ENCODE measurements at regions not wholly inside any gene's neighbourhood (a gene's known extent, or its start where the extent isn't known, plus 50 kb on each side); places are given as distances from the start of the nearest gene placed in this dataset.

DNA sequence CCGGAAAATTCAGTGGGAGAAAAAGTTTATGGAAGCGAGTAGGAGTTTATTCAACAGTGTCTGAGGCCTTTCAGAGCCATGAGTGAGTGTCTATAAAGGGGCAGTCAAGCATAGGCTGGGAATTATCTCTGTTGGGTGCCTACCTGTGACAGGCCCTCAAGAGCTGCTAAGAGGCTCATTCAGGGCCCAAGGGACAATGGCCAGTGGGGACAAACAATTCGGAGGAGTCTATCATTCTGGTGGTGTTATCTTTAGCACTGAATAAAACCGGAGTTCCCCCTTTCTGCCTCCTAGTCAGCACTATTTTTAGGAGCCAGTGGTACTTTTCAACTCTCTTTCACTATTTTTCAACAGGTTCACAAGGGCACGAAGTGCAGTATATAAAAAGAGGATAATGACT lies 89.5 kb upstream of the HTATIP2 start:
- H3K4me3 Mint-ChIP-seq, result no peak overlapping the region
- H3K27ac Mint-ChIP-seq, result no peak overlapping the region
- H3K4me1 Mint-ChIP-seq (ENCODE audit: low read depth in 2 of 2), result no peaks in the 10 kb centered on the region
- H3K27me3 Mint-ChIP-seq, result peaks cover 55 to 64% of the 10 kb centered on the region in 2 donors
- DNase-seq, result no peak
- ATAC-seq (replicated peaks), result no peak
- no peaks in the 10 kb centered on the region for H3K36me3 Mint-ChIP-seq (ENCODE audit: insufficient read depth)
- H3K9me3 Mint-ChIP-seq, result no peaks in the 10 kb centered on the region

DNA sequence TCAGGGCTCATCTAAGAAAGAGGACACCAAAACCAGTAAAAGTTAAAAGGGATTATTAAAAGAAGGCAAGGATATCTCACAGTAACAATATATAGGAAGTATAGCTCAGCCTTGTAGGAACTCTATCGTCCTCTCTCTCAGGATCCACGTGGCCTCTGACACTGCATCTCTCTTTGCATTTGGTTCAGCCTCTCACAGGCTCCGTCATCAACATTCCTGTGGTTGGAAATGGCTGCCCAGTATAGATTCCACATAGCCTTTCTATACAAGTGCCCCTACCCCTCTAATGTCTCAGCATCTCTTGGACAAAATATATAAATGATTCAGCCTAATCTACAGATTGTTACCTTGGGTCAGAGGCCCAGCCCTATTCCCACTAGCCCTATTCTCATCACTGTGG lies 101.3 kb upstream of the DBX1 start:
- DNase-seq (no peak), ATAC-seq (replicated peaks) (no peak)
- Mint-ChIP-seq H3K27ac (no peak overlapping the region), H3K9me3 (no peaks in the 10 kb centered on the region), H3K36me3 (ENCODE audit: insufficient read depth) (peaks cover 4% of the 10 kb centered on the region), H3K27me3 (peaks cover 27 to 49% of the 10 kb centered on the region in 2 donors), H3K4me1 (ENCODE audit: low read depth in 2 of 2) (no peaks in the 10 kb centered on the region), H3K4me3 (no peak overlapping the region)

- Mint-ChIP-seq H3K4me3 (no peak overlapping the region), H3K9me3 (no peaks in the 10 kb centered on the region), H3K27ac (no peak overlapping the region), H3K36me3 (ENCODE audit: insufficient read depth) (peaks cover 4% of the 10 kb centered on the region), H3K4me1 (ENCODE audit: low read depth in 2 of 2) (no peaks in the 10 kb centered on the region), H3K27me3 (peaks cover 27 to 49% of the 10 kb centered on the region in 2 donors)
- DNase-seq (no peak), ATAC-seq (replicated peaks) (no peak)
Measured at GRCh38 chr11:20260307-20260706, 100.0 kb upstream of the DBX1 start.

GRCh38 chr11:20259506-20259905 lies 99.2 kb upstream of the DBX1 start:
- no peak for ATAC-seq (replicated peaks)
- peaks cover 22 to 53% of the 10 kb centered on the region in 2 donors for H3K27me3 Mint-ChIP-seq
- H3K4me3 Mint-ChIP-seq, result no peak overlapping the region
- no peak overlapping the region for H3K27ac Mint-ChIP-seq
- H3K4me1 Mint-ChIP-seq (ENCODE audit: low read depth in 2 of 2), result no peaks in the 10 kb centered on the region
- no peak for DNase-seq
- peaks cover 4% of the 10 kb centered on the region for H3K36me3 Mint-ChIP-seq (ENCODE audit: insufficient read depth)
- no peaks in the 10 kb centered on the region for H3K9me3 Mint-ChIP-seq

GRCh38 chr11:20258376-20258895 lies 98.2 kb upstream of the DBX1 start:
- H3K27ac Mint-ChIP-seq, result no peak overlapping the region
- peaks cover 4% of the 10 kb centered on the region for H3K36me3 Mint-ChIP-seq (ENCODE audit: insufficient read depth)
- H3K27me3 Mint-ChIP-seq, result peaks cover 23 to 53% of the 10 kb centered on the region in 2 donors
- H3K4me3 Mint-ChIP-seq, result no peak overlapping the region
- H3K9me3 Mint-ChIP-seq, result no peaks in the 10 kb centered on the region
- ATAC-seq (replicated peaks), result no peak
- no peak for DNase-seq
- H3K4me1 Mint-ChIP-seq (ENCODE audit: low read depth in 2 of 2), result no peaks in the 10 kb centered on the region

DNA sequence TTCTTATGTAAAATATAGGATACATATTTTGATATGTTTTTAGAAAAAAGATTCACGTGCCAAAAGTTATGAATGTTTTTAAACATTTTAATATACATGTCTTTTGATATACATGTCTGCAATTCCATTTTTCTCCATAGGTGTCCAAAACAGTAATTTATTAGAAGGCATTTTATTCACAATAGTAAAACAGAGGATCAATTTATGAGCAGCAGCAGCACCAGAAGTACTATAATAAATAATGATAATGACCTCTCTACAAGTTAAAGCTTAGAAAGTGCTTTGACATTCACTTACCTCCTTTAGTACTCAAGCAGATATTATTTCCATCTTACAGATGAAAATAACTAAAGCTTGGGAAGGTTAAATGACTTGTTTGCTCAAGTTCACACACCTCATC lies 96.7 kb upstream of the DBX1 start:
- no peak for DNase-seq
- Mint-ChIP-seq H3K27me3 (peaks cover 31 to 63% of the 10 kb centered on the region in 2 donors), H3K4me1 (ENCODE audit: low read depth in 2 of 2) (no peaks in the 10 kb centered on the region), H3K9me3 (no peaks in the 10 kb centered on the region), H3K4me3 (no peak overlapping the region), H3K36me3 (ENCODE audit: insufficient read depth) (no peaks in the 10 kb centered on the region), H3K27ac (no peak overlapping the region)
- ATAC-seq (replicated peaks), result no peak

DNA sequence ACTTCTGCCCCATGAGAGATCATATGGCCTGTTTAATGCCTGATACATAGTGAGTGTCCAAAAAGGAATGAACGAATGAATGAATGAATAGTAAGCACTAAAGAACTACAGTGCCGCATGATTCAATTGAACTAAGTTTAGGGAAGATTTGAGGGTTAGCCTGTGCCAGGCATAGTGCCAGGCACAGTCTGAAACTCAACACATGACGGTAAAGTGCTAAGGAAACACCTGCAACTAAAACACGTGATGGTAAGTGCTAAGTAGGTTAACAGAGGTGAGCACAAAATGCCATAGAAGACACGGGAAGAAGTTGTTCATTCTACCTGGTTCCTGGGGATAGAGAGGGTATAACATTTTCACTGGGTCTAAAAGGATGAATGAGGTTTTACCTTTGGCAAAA lies 93.5 kb upstream of the DBX1 start:
- Mint-ChIP-seq H3K9me3 (no peaks in the 10 kb centered on the region), H3K27me3 (peaks cover 15 to 59% of the 10 kb centered on the region in 2 donors), H3K27ac (no peak overlapping the region), H3K4me1 (ENCODE audit: low read depth in 2 of 2) (no peaks in the 10 kb centered on the region), H3K36me3 (ENCODE audit: insufficient read depth) (no peaks in the 10 kb centered on the region), H3K4me3 (no peak overlapping the region)
- ATAC-seq (replicated peaks) (no peak), DNase-seq (no peak)

DNA sequence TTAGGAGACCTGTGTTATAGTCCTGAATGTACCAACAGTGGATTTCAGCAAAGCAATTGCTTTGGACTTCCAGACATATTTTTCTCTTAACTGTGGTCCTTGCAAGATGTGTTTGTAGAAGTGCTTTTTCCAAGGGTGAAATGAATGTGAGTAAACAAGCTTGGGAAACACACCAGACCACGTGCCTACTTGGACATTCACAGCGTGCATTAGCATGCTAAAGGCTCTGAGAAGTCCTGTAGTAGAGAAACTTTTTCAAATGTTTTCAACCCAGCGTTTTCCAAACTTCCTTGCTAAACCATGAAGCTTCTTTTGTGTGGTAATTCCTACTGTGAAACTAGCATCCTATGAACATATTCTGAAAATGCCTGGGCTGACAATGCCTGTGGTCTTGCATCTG lies 91.2 kb upstream of the DBX1 start:
- Mint-ChIP-seq H3K27me3 (peaks cover 23 to 66% of the 10 kb centered on the region in 2 donors), H3K4me1 (ENCODE audit: low read depth in 2 of 2) (no peaks in the 10 kb centered on the region), H3K4me3 (no peak overlapping the region), H3K27ac (no peak overlapping the region), H3K36me3 (ENCODE audit: insufficient read depth) (no peaks in the 10 kb centered on the region), H3K9me3 (no peaks in the 10 kb centered on the region)
- no peak for ATAC-seq (replicated peaks)
- DNase-seq, result no peak

- Mint-ChIP-seq H3K9me3 (no peaks in the 10 kb centered on the region), H3K36me3 (ENCODE audit: insufficient read depth) (no peaks in the 10 kb centered on the region), H3K4me3 (no peak overlapping the region), H3K27ac (no peak overlapping the region), H3K27me3 (peaks cover 30 to 73% of the 10 kb centered on the region in 2 donors), H3K4me1 (ENCODE audit: low read depth in 2 of 2) (no peaks in the 10 kb centered on the region)
- no peak for DNase-seq
- ATAC-seq (replicated peaks), result no peak
Measured at GRCh38 chr11:20250644-20251247, 90.5 kb upstream of the DBX1 start.

GRCh38 chr11:20249796-20250195 lies 89.5 kb upstream of the DBX1 start:
- Mint-ChIP-seq H3K27me3 (peaks cover 30 to 73% of the 10 kb centered on the region in 2 donors), H3K27ac (no peak overlapping the region), H3K4me1 (ENCODE audit: low read depth in 2 of 2) (no peaks in the 10 kb centered on the region), H3K36me3 (ENCODE audit: insufficient read depth) (no peaks in the 10 kb centered on the region), H3K4me3 (no peak overlapping the region), H3K9me3 (no peaks in the 10 kb centered on the region)
- no peak for ATAC-seq (replicated peaks)
- DNase-seq, result no peak

DNA sequence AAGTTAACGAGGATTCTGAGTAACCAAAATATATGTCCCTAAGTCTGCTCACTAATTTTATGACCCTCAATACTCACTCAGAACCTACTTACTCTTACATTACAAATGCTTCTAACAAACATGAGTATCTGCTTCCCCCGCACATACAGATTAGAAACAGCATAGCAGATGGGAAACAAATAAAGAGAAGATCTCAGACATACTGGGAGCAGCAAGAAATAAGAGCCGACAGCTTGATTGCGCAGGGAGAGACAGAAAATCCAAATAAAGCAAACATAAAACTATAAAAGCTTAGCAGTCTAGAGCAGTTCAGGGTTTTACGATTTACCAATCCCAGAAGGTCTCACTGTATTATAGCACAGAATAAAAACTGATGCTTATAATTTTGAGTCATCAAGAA lies 89.1 kb upstream of the DBX1 start:
- no peaks in the 10 kb centered on the region for H3K9me3 Mint-ChIP-seq
- no peak overlapping the region for H3K4me3 Mint-ChIP-seq
- H3K27me3 Mint-ChIP-seq, result peaks cover 30 to 73% of the 10 kb centered on the region in 2 donors
- H3K4me1 Mint-ChIP-seq (ENCODE audit: low read depth in 2 of 2), result no peaks in the 10 kb centered on the region
- ATAC-seq (replicated peaks) (no peak), DNase-seq (no peak)
- no peak overlapping the region for H3K27ac Mint-ChIP-seq
- H3K36me3 Mint-ChIP-seq (ENCODE audit: insufficient read depth), result no peaks in the 10 kb centered on the region

DNA sequence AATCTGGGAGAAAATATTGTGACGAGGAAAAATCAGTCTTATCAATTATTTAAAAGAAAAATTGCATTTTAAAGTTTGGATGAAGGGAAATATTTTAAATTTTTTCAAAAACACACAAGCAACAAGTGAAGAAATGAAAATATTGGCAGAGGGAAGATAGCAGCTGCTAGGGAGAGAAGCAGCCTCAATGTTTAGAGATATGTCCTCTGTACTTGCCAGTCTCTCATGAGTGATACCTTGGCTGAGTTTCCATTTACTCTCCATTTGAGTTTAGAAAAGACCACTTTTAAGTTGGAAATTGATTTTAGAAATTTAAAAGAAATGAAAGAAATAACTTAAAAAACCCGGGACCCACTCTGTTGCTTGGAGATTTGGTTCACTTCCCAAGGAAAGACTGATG lies 88.6 kb upstream of the DBX1 start:
- no peak for DNase-seq
- Mint-ChIP-seq H3K27me3 (peaks cover 30 to 73% of the 10 kb centered on the region in 2 donors), H3K9me3 (no peaks in the 10 kb centered on the region), H3K36me3 (ENCODE audit: insufficient read depth) (no peaks in the 10 kb centered on the region), H3K4me3 (no peak overlapping the region), H3K4me1 (ENCODE audit: low read depth in 2 of 2) (no peaks in the 10 kb centered on the region), H3K27ac (no peak overlapping the region)
- no peak for ATAC-seq (replicated peaks)

DNA sequence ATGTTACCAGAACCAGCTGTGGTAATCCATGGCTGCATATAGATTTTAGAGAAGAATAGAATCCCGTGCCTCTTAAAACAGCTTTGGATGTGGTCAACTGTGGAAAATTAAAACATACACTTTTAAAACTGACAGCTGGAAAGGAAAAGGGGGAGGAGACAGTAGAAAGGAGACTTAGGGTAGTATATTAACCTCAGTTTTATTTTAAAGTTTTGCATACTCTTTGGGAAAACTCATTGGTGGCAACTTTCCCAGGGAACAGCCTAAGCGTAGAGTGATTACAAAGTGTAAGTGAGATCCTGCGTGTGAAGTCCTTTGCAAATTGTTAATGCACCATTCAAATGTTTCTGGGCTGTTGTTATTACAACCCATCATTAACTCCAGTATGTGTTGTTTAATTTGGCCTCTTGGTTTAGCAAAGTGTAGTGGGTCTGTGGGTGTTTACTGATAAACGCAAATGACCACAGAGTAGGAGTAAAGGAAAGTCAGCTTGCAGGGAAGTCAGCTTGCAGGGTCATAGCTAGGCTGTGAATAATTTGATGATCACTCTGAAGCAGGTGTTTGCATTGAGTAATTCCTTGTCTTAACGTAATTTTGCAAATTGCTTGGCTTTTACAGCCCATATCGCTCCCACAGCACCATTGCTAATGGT lies 88.0 kb upstream of the DBX1 start:
- Mint-ChIP-seq H3K9me3 (no peaks in the 10 kb centered on the region), H3K4me1 (ENCODE audit: low read depth in 2 of 2) (no peaks in the 10 kb centered on the region), H3K36me3 (ENCODE audit: insufficient read depth) (no peaks in the 10 kb centered on the region), H3K27me3 (peaks cover 26 to 73% of the 10 kb centered on the region in 2 donors), H3K4me3 (no peak overlapping the region), H3K27ac (no peak overlapping the region)
- DNase-seq, result no peak
- ATAC-seq (replicated peaks), result no peak

- DNase-seq (no peak), ATAC-seq (replicated peaks) (no peak)
- H3K27ac Mint-ChIP-seq, result no peak overlapping the region
- no peaks in the 10 kb centered on the region for H3K9me3 Mint-ChIP-seq
- H3K36me3 Mint-ChIP-seq (ENCODE audit: insufficient read depth), result no peaks in the 10 kb centered on the region
- H3K27me3 Mint-ChIP-seq, result peaks cover 27 to 74% of the 10 kb centered on the region in 2 donors
- no peak overlapping the region for H3K4me3 Mint-ChIP-seq
- H3K4me1 Mint-ChIP-seq (ENCODE audit: low read depth in 2 of 2), result no peaks in the 10 kb centered on the region
Measured at GRCh38 chr11:20247591-20248007, 87.3 kb upstream of the DBX1 start.
